ENCODE measurements at regions not wholly inside any gene's neighbourhood (a gene's known extent, or its start where the extent isn't known, plus 50 kb on each side); places are given as distances from the start of the nearest gene placed in this dataset.

DNA sequence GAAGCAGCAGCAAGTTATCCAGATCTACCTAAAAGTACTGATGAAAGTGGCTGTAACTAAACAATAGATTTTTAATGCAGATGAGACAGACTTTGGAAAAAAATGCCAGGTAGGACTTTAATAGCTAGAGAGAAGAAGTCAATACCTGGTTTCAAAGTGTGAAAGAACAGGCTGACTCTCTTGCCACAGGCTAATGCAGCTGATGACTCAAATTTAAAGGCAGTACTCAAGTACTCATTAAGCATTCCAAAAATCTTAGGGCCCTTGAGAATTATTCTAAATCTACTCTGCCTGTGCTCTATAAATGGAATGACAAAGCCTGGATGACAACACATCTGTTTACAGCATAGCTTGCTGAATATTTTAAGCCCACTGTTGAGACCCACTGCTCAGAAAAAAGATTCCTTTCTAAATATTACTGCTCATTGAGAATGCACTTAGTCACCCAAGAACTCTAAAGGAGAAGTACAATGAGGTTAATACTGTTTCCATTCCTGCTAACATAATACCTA lies 68.6 kb upstream of the SYT1 start:
- no peak for DNase-seq

DNA sequence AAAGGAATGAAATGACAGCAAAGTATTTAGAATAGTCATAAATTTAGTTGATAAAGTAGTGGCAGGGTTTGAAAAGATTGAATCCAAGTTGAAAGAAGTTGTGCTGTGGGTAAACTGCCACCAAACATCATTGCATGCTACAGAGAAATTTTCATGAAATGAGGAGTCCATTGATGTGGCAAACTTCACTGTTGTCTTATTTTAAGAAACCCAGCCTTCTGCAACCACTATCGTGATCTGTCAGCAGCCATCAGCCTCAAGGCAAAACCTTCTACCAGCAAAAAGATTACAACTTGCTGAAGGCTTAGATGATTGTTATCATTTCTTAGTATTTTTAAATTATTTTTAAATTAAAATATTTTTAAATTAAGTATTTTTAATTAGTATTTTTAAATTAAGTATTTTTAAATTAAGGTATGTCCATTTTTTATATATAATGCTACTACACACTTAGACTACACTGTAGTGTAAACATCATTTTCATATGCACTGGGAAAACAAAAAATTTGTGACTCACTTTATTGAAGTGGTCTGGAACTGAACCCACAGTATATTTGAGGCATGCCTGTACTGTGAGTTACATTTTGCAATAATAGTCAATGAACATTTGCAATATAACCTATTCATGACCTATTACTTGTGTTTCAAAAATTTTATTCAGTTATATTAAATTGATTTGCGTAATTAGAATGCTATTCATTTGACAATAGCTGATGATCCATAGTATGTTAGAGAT lies 67.2 kb upstream of the SYT1 start:
- DNase-seq, result no peak

DNA sequence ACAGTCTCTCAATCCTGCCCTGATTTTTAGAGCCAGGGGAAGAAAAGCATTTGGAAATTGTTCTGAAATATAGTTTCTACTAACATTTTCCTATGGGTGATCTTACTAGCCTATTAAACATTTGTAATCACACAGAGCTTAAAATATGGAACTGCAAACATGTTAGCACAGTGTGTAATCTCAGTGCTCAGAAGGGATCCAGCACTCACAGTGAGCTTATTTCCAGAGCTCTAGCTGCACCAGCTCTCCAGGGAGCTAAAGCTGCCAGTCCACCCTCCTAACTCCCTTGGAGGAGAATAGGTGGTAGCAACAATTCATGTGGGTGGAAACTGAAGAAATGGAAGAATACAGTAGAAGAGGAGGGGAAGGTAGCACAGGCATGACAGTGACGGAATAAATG lies 64.9 kb upstream of the SYT1 start:
- DNase-seq, result no peak

DNA sequence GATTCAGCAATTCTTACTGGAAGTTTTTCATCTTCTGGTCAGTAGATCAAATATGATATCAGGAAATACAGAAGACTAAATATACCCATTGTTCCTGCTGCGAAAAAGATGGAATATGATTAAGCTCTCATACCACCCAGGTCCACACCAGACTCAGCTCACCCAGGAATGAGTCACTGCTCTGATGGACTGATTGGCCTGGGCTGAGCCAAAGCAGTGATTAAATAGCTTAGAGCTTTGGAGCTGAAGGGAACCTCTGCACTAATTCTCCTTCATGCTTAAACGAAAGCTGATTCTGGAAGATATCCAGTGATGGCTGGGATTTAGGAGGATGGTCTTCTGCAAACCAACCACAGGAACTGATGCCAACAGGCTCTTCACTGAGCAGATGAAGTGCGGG lies 62.0 kb upstream of the SYT1 start:
- DNase-seq, result no peak

DNA sequence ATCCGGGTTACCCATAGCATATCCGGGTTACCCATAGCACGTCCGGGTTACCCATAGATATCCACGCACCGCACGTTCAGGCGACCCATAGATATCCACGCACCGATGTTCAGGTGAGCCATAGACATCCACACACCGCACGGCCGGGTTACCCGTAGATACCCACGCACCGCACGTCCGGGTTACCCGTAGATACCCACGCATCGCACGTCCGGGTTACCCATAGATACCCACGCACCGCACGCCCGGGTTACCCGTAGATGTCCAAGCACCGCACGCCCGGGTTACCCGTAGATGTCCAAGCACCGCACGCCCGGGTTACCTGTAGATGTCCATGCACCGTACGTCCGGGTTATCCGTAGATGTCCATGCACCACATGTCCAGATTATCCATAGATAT lies 60.3 kb upstream of the SYT1 start:
- no peak for DNase-seq

Data from suppressor macrophage (primary cell).